H9 (cell line): ENCODE measurements at regions not wholly inside any gene's neighbourhood (a gene's known extent, or its start where the extent isn't known, plus 50 kb on each side); places are given as distances from the start of the nearest gene placed in this dataset.

Experiments
- DNase-seq: peaks from one replicate; pipeline ENCODE4 v3.0.0-alpha.2; 2017
- H2AFZ ChIP-seq: one replicate; pipeline ENCODE4 v1.6.1; 2013; ENCODE audit warnings: mild to moderate bottlenecking, low read length, control low read depth, moderate library complexity
- H2AK5ac ChIP-seq: 2 replicates; pipeline ENCODE4 v1.6.1; 2013; ENCODE audit warnings: low read length, control low read depth, mixed read lengths; ENCODE audit not compliant: insufficient read length
- H2BK120ac ChIP-seq: one replicate; pipeline ENCODE4 v1.6.1; 2013; ENCODE audit warnings: low read depth, mild to moderate bottlenecking, low read length, control low read depth, inconsistent platforms; ENCODE audit not compliant: poor library complexity, severe bottlenecking
- H2BK12ac ChIP-seq: 2 replicates; pipeline ENCODE4 v1.6.1; 2013; ENCODE audit warnings: low read length, control low read depth, mixed read lengths, low read depth; ENCODE audit not compliant: insufficient read length
- H2BK15ac ChIP-seq: 2 replicates; pipeline ENCODE4 v1.6.1; 2013; ENCODE audit warnings: low read depth, low read length, control low read depth
- H2BK20ac ChIP-seq: one replicate; pipeline ENCODE4 v1.6.1; 2013; ENCODE audit warnings: low read depth, mild to moderate bottlenecking, low read length, control low read depth, inconsistent platforms; ENCODE audit not compliant: poor library complexity, severe bottlenecking
- H2BK5ac ChIP-seq: 2 replicates; pipeline ENCODE4 v1.6.1; 2013; ENCODE audit warnings: low read length, control low read depth, mixed read lengths; ENCODE audit not compliant: insufficient read length
- H3K14ac ChIP-seq: 2 replicates; pipeline ENCODE4 v1.6.1; 2013; ENCODE audit warnings: low read length, control low read depth; ENCODE audit not compliant: insufficient read depth
- H3K18ac ChIP-seq: 2 replicates; pipeline ENCODE4 v1.6.1; 2013; ENCODE audit warnings: low read depth, mild to moderate bottlenecking, mixed read lengths, low read length, control low read depth; ENCODE audit not compliant: insufficient read length
- H3K23ac ChIP-seq: 2 replicates; pipeline ENCODE4 v1.6.1; 2013; ENCODE audit warnings: low read length, control low read depth, mixed read lengths, low read depth; ENCODE audit not compliant: insufficient read length
- H3K23me2 ChIP-seq: 2 replicates; pipeline ENCODE4 v1.6.1; 2013; ENCODE audit warnings: low read depth, mild to moderate bottlenecking, mixed read lengths, low read length, control low read depth; ENCODE audit not compliant: insufficient read length, poor library complexity, severe bottlenecking
- H3K27ac ChIP-seq: 2 replicates; pipeline ENCODE4 v1.5.1; 2013; ENCODE audit warnings: low read length, control low read depth, mixed read lengths, low read depth; ENCODE audit not compliant: insufficient read length
- H3K27me3 ChIP-seq: 2 replicates; pipeline ENCODE4 v1.6.1; 2013; ENCODE audit warnings: low read length, control low read depth, inconsistent platforms; ENCODE audit not compliant: insufficient read depth
- H3K4ac ChIP-seq: 2 replicates; pipeline ENCODE4 v1.6.1; 2013; ENCODE audit warnings: low read depth, mild to moderate bottlenecking, control low read depth, inconsistent platforms, low read length, moderate library complexity
- H3K4me1 ChIP-seq: 2 replicates; pipeline ENCODE4 v1.6.1; 2013; ENCODE audit warnings: low read length, control low read depth, inconsistent platforms; ENCODE audit not compliant: insufficient read depth
- H3K4me2 ChIP-seq: 2 replicates; pipeline ENCODE4 v1.6.1; 2013; ENCODE audit warnings: low read length, control low read depth, mixed read lengths; ENCODE audit not compliant: insufficient read length, insufficient read depth
- H3K56ac ChIP-seq: 2 replicates; pipeline ENCODE4 v1.6.1; 2013; ENCODE audit warnings: low read depth, mild to moderate bottlenecking, mixed read lengths, low read length, control low read depth; ENCODE audit not compliant: insufficient read length
- H3K79me1 ChIP-seq: 2 replicates; pipeline ENCODE4 v1.6.1; 2013; ENCODE audit warnings: low read depth, mild to moderate bottlenecking, moderate library complexity, low read length, control low read depth, inconsistent platforms; ENCODE audit not compliant: insufficient read depth, poor library complexity, severe bottlenecking
- H3K79me2 ChIP-seq: 2 replicates; pipeline ENCODE4 v1.6.1; 2013; ENCODE audit warnings: low read length, control low read depth, inconsistent platforms; ENCODE audit not compliant: insufficient read depth
- H3K9ac ChIP-seq: 2 replicates; pipeline ENCODE4 v1.6.1; 2013; ENCODE audit warnings: low read length, control low read depth, mixed read lengths; ENCODE audit not compliant: insufficient read length; ENCODE audit errors: extremely low read depth
- H3K9me3 ChIP-seq: one replicate; pipeline ENCODE4 v1.6.1; 2013; ENCODE audit warnings: low read depth, low read length, inconsistent platforms; ENCODE audit not compliant: control insufficient read depth
- H3T11ph ChIP-seq: one replicate; pipeline ENCODE4 v1.6.1; 2013; ENCODE audit warnings: mild to moderate bottlenecking, low read length, control low read depth, inconsistent platforms
- H4K20me1 ChIP-seq: one replicate; pipeline ENCODE4 v1.6.1; 2013; ENCODE audit not compliant: control insufficient read depth, insufficient read length, insufficient read depth
- H4K5ac ChIP-seq: 2 replicates; pipeline ENCODE4 v1.6.1; 2013; ENCODE audit warnings: low read depth, mild to moderate bottlenecking, mixed read lengths, low read length, control low read depth; ENCODE audit not compliant: insufficient read length
- H4K8ac ChIP-seq: replicated peaks from 2 replicates; pipeline ENCODE4 v1.6.1; 2013; ENCODE audit warnings: low read length, control low read depth, mixed read lengths, low read depth; ENCODE audit not compliant: insufficient read length
- H4K91ac ChIP-seq: 2 replicates; pipeline ENCODE4 v1.6.1; 2013; ENCODE audit warnings: low read depth, mild to moderate bottlenecking, moderate library complexity, mixed read lengths, low read length, control low read depth; ENCODE audit not compliant: insufficient read length
- H3K27ac Mint-ChIP-seq, 3 experiments: 2 replicates in 2 of 3; 3 replicates in 1 of 3; pipeline ENCODE4 v1.8.0; 2020 to 2021; ENCODE audit warnings: mixed read lengths in 3 of 3, mild to moderate bottlenecking in 1 of 3, moderate library complexity in 1 of 3
- H3K27me3 Mint-ChIP-seq: 2 replicates; pipeline ENCODE4 v1.8.0; 2021; ENCODE audit warnings: low read depth, mild to moderate bottlenecking, moderate library complexity, mixed read lengths
- H3K36me3 Mint-ChIP-seq, 3 experiments: 2 replicates in 2 of 3; 3 replicates in 1 of 3; pipeline ENCODE4 v1.8.0; 2020 to 2021; ENCODE audit warnings: low read depth in 3 of 3, mixed read lengths in 3 of 3; ENCODE audit not compliant: insufficient read depth in 1 of 3
- H3K4me1 Mint-ChIP-seq, 2 experiments: 2 replicates each; pipeline ENCODE4 v1.8.0; 2020; ENCODE audit warnings: mixed read lengths in 2 of 2
- H3K4me3 Mint-ChIP-seq, 2 experiments: 2 replicates in 1 of 2; 3 replicates in 1 of 2; pipeline ENCODE4 v1.8.0; 2020 to 2021; ENCODE audit warnings: mild to moderate bottlenecking in 2 of 2, mixed read lengths in 2 of 2, moderate library complexity in 1 of 2
- H3K9me3 Mint-ChIP-seq, 2 experiments: 2 replicates in 1 of 2; 3 replicates in 1 of 2; pipeline ENCODE4 v1.8.0; 2020; ENCODE audit warnings: mild to moderate bottlenecking in 2 of 2, mixed read lengths in 2 of 2, moderate library complexity in 1 of 2
- CTCF ChIP-seq: fragments of 200-600 bp; sonication (generic); conservative IDR thresholded peaks from 3 replicates; pipeline ENCODE4 v1.8.0; 2021; ENCODE audit warnings: antibody characterized with exemption, mild to moderate bottlenecking
- WGBS: extraction: QIAGEN DNeasy Blood & Tissue Kit; methylation state at CpG from one replicate; pipeline ENCODE4 v1.1.7; 2013; ENCODE audit warnings: missing lambda C conversion rate, low lambda C conversion rate, mixed read lengths; ENCODE audit not compliant: insufficient read length; ENCODE audit errors: extremely low coverage; 5-methylcytosine and 5-hydroxymethylcytosine counted together

GRCh38 chr6:100153636-100154275, 159.7 kb upstream of the MCHR2 start:
- Histone ChIP-seq H3K79me1 (no peaks in the 10 kb centered on the region), H4K5ac (no peak overlapping the region), H3T11ph (no peak overlapping the region), H3K4ac (no peak overlapping the region), H3K14ac (no peak overlapping the region), H3K23ac (no peak overlapping the region), H3K4me2 (no peak overlapping the region), H2BK12ac (no peak overlapping the region), H3K4me1 (no peaks in the 10 kb centered on the region), H3K27me3 (no peaks in the 10 kb centered on the region), H4K91ac (no peak overlapping the region), H3K79me2 (no peaks in the 10 kb centered on the region), H4K20me1 (no peaks in the 10 kb centered on the region), H3K9me3 (no peaks in the 10 kb centered on the region), H2BK15ac (no peak overlapping the region), H2BK20ac (no peak overlapping the region), H2BK120ac (no peak overlapping the region), H3K18ac (no peak overlapping the region), H3K27ac (no peak overlapping the region), H3K56ac (no peak overlapping the region), H2BK5ac (no peak overlapping the region), H3K23me2 (no peaks in the 10 kb centered on the region), H2AK5ac (no peak overlapping the region), H2AFZ (no peak overlapping the region), H4K8ac (no peak overlapping the region), H3K9ac (no peak overlapping the region)
- Mint-ChIP-seq H3K4me3 (no peak overlapping the region), H3K9me3 (no peaks in the 10 kb centered on the region), H3K36me3 (no peaks in the 10 kb centered on the region; a peak in 1 of 7 replicates), H3K4me1 (no peaks in the 10 kb centered on the region), H3K27me3 (no peaks in the 10 kb centered on the region), H3K27ac (no peak overlapping the region)
- DNase-seq: no peak
- no CpG with 5 or more reads among the region's 2 CpGs for WGBS
- TF ChIP-seq CTCF: no peak
